DMS153 treated with DMSO at 0.1 percent for 48 hours (cell line): ENCODE measurements at regions not wholly inside any gene's neighbourhood (a gene's known extent, or its start where the extent isn't known, plus 50 kb on each side); places are given as distances from the start of the nearest gene placed in this dataset.
"Not testable (repeated sequence)": the region's sequence is repeated elsewhere in the genome, so short reads cannot be mapped to it uniquely, and the experiment has no call there.

Experiments
- DNase-seq: peaks from one replicate; lab custom pipeline; 2025; ENCODE audit not compliant: unreplicated experiment; lab: John Stamatoyannopoulos, UW

- not testable (repeated sequence) for DNase-seq
These were observed 101.8 kb upstream of the OSBPL11 start for GRCh38 chr3:125697126-125697525.

- not testable (repeated sequence) for DNase-seq
These were observed 102.8 kb upstream of the OSBPL11 start for GRCh38 chr3:125697979-125698640.

DNA sequence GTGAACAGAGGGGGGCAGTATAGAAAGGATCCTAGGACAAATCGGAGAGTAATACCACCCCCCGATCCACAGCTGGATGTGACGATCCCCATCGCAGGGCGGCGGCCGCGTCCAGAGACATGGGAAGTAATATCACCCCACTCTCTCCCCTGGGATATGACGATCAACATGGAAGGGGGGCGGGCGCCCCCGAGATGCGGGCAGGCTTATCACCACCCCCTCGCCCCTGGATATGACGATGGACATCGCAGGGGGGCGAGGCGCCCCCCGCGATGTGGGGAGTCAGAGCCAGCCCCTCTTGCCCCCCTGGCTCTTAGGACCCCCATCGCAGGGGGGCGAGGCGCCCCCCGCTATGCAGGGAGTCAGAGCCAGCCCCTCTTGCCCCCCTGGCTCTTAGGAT lies 120.4 kb upstream of the OSBPL11 start:
- DNase-seq: no peak

DNA sequence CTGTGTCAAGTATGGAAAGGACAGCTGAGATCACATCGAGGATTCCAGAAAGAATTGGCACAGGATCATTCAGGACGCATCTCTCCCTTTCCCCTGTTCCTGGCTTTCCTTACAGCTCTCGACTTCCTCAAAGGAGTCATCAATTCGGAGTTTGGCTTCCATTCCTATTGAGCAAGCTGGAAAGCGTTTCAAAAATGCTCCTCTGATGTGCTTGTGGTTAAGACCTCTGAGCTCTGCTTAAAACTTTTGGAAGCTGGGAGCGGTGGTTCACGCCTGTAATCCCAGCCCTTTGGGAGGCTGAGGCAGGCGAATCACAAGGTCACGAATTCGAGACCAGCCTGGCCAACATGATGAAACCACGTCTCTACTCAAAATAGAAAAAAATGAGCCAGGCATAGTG lies 136.9 kb upstream of the OSBPL11 start:
- not testable (repeated sequence) for DNase-seq

GRCh38 chr3:125741991-125742718 lies 146.9 kb upstream of the OSBPL11 start:
- not testable (repeated sequence) for DNase-seq

- not testable (repeated sequence) for DNase-seq
These were observed 147.5 kb upstream of the OSBPL11 start for GRCh38 chr3:125742845-125743244.

- DNase-seq: not testable (repeated sequence)
These were observed 161.8 kb upstream of the OSBPL11 start for GRCh38 chr3:125757050-125757449.

DNA sequence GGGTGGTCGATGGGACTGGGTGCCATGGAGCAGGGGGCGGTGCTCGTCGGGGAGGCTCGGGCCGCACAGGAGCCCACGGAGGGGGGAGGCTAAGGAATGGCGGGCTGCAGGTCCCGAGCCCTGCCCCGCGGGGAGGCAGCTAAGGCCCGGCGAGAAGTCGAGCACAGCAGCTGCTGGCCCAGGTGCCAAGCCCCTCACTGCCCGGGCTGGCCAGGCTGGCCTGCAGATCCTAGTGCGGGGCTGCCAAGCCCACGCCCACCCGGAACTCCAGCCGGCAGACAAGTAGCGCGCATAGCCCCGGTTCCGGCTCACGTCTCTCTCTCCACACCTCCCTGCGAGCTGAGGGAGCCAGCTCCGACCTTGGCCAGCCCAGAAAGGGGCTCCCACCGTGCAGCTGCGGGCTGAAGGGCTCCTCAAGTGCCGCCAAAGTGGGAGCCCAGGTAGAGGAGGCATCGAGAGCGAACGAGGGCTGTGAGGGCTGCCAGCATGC lies 163.4 kb upstream of the OSBPL11 start:
- DNase-seq: not testable (repeated sequence)

- not testable (repeated sequence) for DNase-seq
These were observed 167.3 kb upstream of the OSBPL11 start for GRCh38 chr3:125762601-125763000.

- DNase-seq: peak; percentile 51
These were observed 171.1 kb upstream of the OSBPL11 start for GRCh38 chr3:125766285-125766826.

- DNase-seq: not testable (repeated sequence)
These were observed 171.6 kb upstream of the OSBPL11 start for GRCh38 chr3:125766931-125767330.

DNA sequence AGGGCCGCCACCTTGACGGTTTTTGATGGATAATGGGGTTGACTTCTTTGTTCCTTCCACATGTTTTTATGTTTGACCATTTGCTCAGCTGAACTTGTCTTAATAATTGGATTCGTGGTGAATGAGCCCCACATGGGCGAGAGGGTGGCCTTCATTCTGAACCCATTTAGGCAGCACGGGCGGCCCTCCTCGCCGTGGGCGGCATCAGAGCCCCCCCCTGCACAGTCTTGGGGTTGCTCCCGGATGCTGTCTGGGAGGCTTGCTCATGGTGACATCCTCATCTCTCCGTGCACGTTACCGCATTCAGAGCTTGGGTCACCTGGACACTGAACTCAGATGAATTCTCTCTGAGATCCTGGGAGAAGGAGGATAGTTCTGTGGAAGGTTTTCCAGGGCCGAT lies 172.3 kb upstream of the OSBPL11 start:
- no peak for DNase-seq

- DNase-seq: not testable (repeated sequence)
These were observed 173.5 kb upstream of the OSBPL11 start for GRCh38 chr3:125768821-125769220.

DNA sequence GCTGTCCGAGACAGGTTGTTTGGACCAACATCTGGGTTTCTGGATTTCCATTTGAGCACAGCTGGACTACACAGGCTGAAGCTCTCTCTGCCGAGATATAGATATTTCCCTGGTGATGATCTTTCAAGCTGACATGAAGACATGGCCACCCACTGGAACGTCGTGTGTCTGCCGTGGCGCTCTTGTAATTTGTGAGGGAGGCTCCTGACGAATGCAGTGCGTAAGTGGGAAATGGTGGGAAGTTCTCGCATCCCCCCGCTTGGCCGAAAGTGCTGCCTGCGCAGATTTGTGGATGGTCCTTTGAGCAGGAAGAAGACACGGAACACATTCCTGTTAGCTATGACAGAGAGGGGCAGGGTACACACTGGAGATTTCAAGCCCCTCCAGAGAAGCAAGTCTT lies 176.2 kb upstream of the OSBPL11 start:
- not testable (repeated sequence) for DNase-seq

- not testable (repeated sequence) for DNase-seq
These were observed 179.2 kb upstream of the OSBPL11 start for GRCh38 chr3:125774433-125775034.

- not testable (repeated sequence) for DNase-seq
These were observed 179.8 kb upstream of the OSBPL11 start for GRCh38 chr3:125775106-125775505.

DNA sequence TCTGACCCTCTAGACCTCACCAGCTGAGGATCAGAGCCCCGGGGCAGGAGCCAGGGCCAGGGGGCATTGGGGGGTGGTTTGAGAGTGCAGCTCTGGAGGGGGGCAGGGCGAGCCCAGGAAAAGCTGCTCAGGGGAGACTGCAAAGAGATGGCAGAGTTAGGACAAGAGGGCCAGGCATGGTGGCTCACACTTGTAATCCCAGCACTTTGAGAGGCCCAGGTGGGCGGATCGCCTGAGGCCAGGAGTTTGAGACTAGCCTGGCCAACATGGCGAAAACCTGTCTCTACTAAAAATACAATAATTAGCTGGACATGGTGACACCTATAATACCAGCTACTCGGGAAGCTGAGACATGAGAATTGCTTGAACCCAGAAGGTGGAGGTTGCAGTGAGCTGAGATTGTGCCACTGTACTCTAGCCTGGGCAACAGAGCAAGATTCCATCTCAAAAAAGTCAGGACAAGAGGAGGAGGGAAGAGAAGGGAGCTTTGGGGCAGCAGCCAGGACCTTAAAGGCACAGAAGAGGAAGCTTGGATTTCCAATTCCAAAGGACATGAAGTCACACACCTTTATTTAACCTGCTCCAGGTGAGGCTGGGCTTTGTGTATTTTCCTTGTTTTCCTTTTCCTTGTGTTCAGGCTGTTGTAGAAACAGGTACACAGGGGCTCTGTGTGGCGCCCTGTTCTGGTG lies 180.5 kb upstream of the OSBPL11 start:
- DNase-seq: not testable (repeated sequence)

DNA sequence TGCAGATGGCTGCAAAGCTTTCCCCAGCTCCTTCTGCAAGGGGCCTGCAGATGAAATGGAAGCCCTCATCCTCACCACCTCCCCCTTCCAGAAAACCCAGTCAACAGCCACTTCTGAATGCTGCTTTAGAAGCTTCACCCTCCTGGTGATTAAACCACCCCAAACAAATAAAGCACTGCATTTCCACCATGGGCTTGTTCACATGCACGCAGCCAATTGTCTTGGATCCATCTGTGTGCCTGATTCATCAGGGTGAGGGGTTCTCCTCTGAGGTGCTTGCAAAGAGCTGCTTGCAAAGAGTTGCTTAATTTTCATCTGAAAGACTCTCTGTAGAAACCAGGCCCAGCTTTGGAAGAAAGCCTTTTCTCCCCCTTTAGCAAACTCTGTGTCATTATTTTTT lies 184.0 kb upstream of the OSBPL11 start:
- not testable (repeated sequence) for DNase-seq

- DNase-seq: not testable (repeated sequence)
These were observed 184.6 kb upstream of the OSBPL11 start for GRCh38 chr3:125779918-125780317.

GRCh38 chr3:125781678-125782077 lies 186.4 kb upstream of the OSBPL11 start:
- DNase-seq: not testable (repeated sequence)

DNA sequence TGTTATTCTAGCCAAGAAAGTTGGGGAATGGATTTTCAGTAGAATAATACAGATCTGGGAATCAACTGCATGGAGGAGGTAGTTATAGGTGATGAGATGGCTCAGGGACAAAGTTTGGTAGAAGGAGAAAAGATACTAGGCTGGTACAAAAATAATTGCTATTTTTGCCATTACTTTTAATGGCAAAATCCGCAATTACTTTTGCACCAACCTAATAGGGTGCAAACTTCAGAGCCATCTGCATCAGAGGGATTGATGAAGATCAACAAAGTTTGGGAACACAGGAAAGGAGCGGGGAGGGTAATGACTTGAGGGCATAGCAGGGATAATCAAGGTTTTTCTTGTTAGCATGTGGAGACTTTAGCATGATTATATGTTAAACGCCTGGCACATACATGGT lies 178.7 kb upstream of the ROPN1B start:
- not testable (repeated sequence) for DNase-seq
